LNCaP clone FGC (cell line): ENCODE measurements at regions not wholly inside any gene's neighbourhood (a gene's known extent, or its start where the extent isn't known, plus 50 kb on each side); places are given as distances from the start of the nearest gene placed in this dataset.
A peak's percentile ranks its signal among the peaks of the same experiment; 100 is the strongest.

Experiments used
- DNase-seq: peaks from one replicate; pipeline ENCODE4 v3.0.0-alpha.2; 2011; ENCODE audit warnings: low read depth
- H3K4me3 ChIP-seq: 2 replicates; pipeline ENCODE4 v1.5.1; 2011; ENCODE audit warnings: mild to moderate bottlenecking, low read depth, low read length, control low read depth
- CTCF ChIP-seq: IDR thresholded peaks from 2 replicates; pipeline ENCODE4 v1.5.1; 2012; ENCODE audit warnings: mild to moderate bottlenecking; ENCODE audit not compliant: control insufficient read depth, insufficient read depth; ENCODE audit errors: extremely low read depth

GRCh38 chr13:91185294-91185863 lies 162.1 kb upstream of the MIR17HG start:
- DNase-seq: no peak
- peak; percentile 56 for TF ChIP-seq CTCF
- H3K4me3 ChIP-seq: no peak overlapping the region

- DNase-seq: no peak
- H3K4me3 ChIP-seq: no peak overlapping the region
- TF ChIP-seq CTCF: no peak
Measured at GRCh38 chr13:91187522-91187921, 160.0 kb upstream of the MIR17HG start.

GRCh38 chr13:91189506-91189905 lies 158.0 kb upstream of the MIR17HG start:
- DNase-seq: no peak
- no peak for TF ChIP-seq CTCF
- no peak overlapping the region for H3K4me3 ChIP-seq

- TF ChIP-seq CTCF: no peak
- no peak for DNase-seq
- no peak overlapping the region for H3K4me3 ChIP-seq
Measured at GRCh38 chr13:91193358-91193757, 154.1 kb upstream of the MIR17HG start.

GRCh38 chr13:91195789-91196188 lies 151.7 kb upstream of the MIR17HG start:
- no peak for DNase-seq
- TF ChIP-seq CTCF: no peak
- H3K4me3 ChIP-seq: no peak overlapping the region

GRCh38 chr13:91196958-91197357 lies 150.5 kb upstream of the MIR17HG start:
- no peak overlapping the region for H3K4me3 ChIP-seq
- no peak for TF ChIP-seq CTCF
- no peak for DNase-seq

GRCh38 chr13:91199866-91200265 lies 147.6 kb upstream of the MIR17HG start:
- H3K4me3 ChIP-seq: no peak overlapping the region
- DNase-seq: no peak
- TF ChIP-seq CTCF: no peak
